Karpas-422 (cell line): ENCODE measurements at regions not wholly inside any gene's neighbourhood (a gene's known extent, or its start where the extent isn't known, plus 50 kb on each side); places are given as distances from the start of the nearest gene placed in this dataset.

Experiments
- DNase-seq: peaks from one replicate; pipeline ENCODE4 v3.0.0-alpha.2; 2015
- H2AFZ ChIP-seq: fragments of 200-600 bp; sonication (generic); 2 replicates; pipeline ENCODE4 v1.6.1; 2014; ENCODE audit warnings: antibody characterized with exemption, low read length, mixed read lengths
- H3K27ac ChIP-seq: fragments of 200-600 bp; sonication (generic); 2 replicates; pipeline ENCODE4 v1.5.1; 2014; ENCODE audit warnings: mild to moderate bottlenecking, low read length, moderate library complexity
- H3K27me3 ChIP-seq: fragments of 200-600 bp; sonication (generic); 2 replicates; pipeline ENCODE4 v1.6.1; 2014; ENCODE audit warnings: low read length, mixed read lengths
- H3K36me3 ChIP-seq: fragments of 200-600 bp; sonication (generic); 2 replicates; pipeline ENCODE4 v1.6.1; 2014; ENCODE audit warnings: low read length, mixed read lengths; ENCODE audit not compliant: insufficient read depth
- H3K4me1 ChIP-seq: fragments of 200-600 bp; sonication (generic); 2 replicates; pipeline ENCODE4 v1.6.1; 2014; ENCODE audit warnings: mild to moderate bottlenecking, low read length, mixed read lengths
- H3K4me2 ChIP-seq: fragments of 200-600 bp; sonication (generic); 2 replicates; pipeline ENCODE4 v1.6.1; 2014; ENCODE audit warnings: low read length, low read depth, mild to moderate bottlenecking; ENCODE audit not compliant: poor library complexity, severe bottlenecking
- H3K4me3 ChIP-seq: fragments of 200-600 bp; sonication (generic); 2 replicates; pipeline ENCODE4 v1.5.1; 2014; ENCODE audit warnings: mild to moderate bottlenecking, antibody characterized with exemption, low read length, mixed read lengths
- H3K79me2 ChIP-seq: fragments of 200-600 bp; sonication (generic); 2 replicates; pipeline ENCODE4 v1.6.1; 2014; ENCODE audit warnings: mild to moderate bottlenecking, low read length, mixed read lengths
- H3K9ac ChIP-seq: fragments of 200-600 bp; sonication (generic); 2 replicates; pipeline ENCODE4 v1.6.0; 2014; ENCODE audit warnings: low read length
- H3K9me2 ChIP-seq: fragments of 200-600 bp; sonication (generic), shearing (Covaris generic); replicated peaks from 2 replicates; pipeline ENCODE4 v1.6.0; 2014; ENCODE audit warnings: mild to moderate bottlenecking, low read length, moderate library complexity; ENCODE audit not compliant: insufficient read depth
- H3K9me3 ChIP-seq: fragments of 300-700, 200-600 bp; sonication (generic); 2 replicates; pipeline ENCODE4 v1.6.1; 2014; ENCODE audit warnings: low read length, mixed read lengths
- H4K20me1 ChIP-seq: fragments of 200-600 bp; sonication (generic); 2 replicates; pipeline ENCODE4 v1.6.1; 2014; ENCODE audit warnings: mild to moderate bottlenecking, antibody characterized with exemption, low read length, low read depth; ENCODE audit not compliant: insufficient read depth

DNA sequence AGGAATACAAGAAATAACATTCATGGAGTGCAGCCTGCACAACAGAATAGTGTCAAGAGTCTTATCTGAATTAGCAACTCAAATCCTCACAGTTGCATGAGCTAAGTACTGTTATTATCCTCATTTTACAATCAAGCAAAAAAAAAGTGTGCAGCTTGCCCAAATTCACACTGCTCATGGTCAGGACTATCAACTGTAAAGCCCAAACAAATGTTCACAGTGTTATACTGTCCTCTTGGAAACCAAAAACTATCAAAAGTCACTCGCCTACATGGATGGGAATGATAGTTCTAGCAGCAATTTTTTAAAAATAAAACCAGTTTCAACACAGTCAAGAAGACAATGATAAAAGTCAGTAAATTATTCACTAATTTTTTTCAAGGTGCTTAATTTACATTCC is 114.6 kb upstream of the HSF2 start:
- Histone ChIP-seq H3K36me3 (no peaks in the 10 kb centered on the region), H3K27me3 (no peaks in the 10 kb centered on the region), H3K4me3 (no peak overlapping the region), H3K4me2 (no peak overlapping the region), H3K27ac (no peak overlapping the region), H3K79me2 (no peaks in the 10 kb centered on the region), H4K20me1 (no peaks in the 10 kb centered on the region), H2AFZ (no peak overlapping the region), H3K9ac (no peak overlapping the region), H3K4me1 (no peaks in the 10 kb centered on the region), H3K9me2 (no peaks in the 10 kb centered on the region; the same call in 1 of the 2 replicates), H3K9me3 (no peaks in the 10 kb centered on the region)
- no peak for DNase-seq

DNA sequence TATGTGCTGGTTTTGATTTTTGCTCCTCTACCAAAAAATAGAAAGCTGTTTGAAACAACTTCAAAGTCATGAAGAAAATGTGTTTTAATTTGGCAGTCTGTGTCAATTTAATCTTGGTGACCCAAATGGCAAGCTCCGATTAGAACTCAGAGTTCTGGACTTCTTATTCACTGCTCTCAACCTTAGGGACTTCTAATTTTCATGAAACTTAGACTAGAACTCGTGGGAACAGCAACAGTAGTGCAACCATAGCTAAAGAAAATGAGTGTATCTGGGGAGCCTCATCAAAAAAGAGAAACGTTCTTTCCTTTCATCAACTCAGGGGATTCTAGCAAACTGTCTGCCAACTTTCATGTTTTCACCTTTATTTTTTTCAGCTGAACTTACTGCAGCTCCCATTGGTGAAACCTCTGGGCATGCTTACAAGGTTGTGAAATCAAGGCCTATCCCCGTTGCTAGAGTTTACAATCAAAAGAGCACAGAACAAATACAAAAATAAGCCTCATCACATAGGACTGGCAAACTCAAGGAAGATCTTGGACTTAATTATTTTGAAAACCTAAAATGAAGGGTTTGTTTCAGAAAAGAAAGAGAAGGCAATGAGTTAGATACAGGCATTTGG is 114.0 kb upstream of the HSF2 start:
- Histone ChIP-seq H3K4me1 (no peaks in the 10 kb centered on the region), H3K4me3 (no peak overlapping the region), H3K27me3 (no peaks in the 10 kb centered on the region), H2AFZ (no peak overlapping the region), H3K9me2 (no peaks in the 10 kb centered on the region; the same call in 1 of the 2 replicates), H3K9ac (no peak overlapping the region), H3K36me3 (no peaks in the 10 kb centered on the region), H3K9me3 (no peaks in the 10 kb centered on the region), H3K4me2 (no peak overlapping the region), H3K27ac (no peak overlapping the region), H4K20me1 (no peaks in the 10 kb centered on the region), H3K79me2 (no peaks in the 10 kb centered on the region)
- no peak for DNase-seq

DNA sequence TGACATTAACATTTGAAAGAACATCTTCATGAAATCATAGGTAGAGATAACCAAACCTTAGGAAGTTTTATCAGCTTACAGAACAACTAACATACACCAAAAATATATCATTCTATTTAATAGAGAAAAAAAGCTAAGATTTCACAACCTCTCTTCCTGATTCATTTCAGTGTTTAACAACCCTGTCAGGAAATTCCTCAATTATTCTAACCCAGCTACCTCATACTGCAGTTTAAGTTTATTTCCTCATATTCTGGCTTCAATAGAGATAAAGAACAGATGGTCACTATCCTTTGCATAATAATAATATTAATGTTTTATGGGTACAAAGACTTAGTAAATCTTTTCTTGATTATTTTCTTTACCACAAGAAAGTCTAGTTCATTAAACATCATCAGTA is 112.9 kb upstream of the HSF2 start:
- Histone ChIP-seq H3K27me3 (no peaks in the 10 kb centered on the region), H3K27ac (no peak overlapping the region), H3K4me3 (no peak overlapping the region), H2AFZ (no peak overlapping the region), H3K4me1 (no peaks in the 10 kb centered on the region), H3K9me3 (no peaks in the 10 kb centered on the region), H3K36me3 (no peaks in the 10 kb centered on the region), H3K79me2 (no peaks in the 10 kb centered on the region), H3K4me2 (no peak overlapping the region), H4K20me1 (no peaks in the 10 kb centered on the region), H3K9me2 (no peaks in the 10 kb centered on the region; the same call in 1 of the 2 replicates), H3K9ac (no peak overlapping the region)
- DNase-seq = no peak

DNA sequence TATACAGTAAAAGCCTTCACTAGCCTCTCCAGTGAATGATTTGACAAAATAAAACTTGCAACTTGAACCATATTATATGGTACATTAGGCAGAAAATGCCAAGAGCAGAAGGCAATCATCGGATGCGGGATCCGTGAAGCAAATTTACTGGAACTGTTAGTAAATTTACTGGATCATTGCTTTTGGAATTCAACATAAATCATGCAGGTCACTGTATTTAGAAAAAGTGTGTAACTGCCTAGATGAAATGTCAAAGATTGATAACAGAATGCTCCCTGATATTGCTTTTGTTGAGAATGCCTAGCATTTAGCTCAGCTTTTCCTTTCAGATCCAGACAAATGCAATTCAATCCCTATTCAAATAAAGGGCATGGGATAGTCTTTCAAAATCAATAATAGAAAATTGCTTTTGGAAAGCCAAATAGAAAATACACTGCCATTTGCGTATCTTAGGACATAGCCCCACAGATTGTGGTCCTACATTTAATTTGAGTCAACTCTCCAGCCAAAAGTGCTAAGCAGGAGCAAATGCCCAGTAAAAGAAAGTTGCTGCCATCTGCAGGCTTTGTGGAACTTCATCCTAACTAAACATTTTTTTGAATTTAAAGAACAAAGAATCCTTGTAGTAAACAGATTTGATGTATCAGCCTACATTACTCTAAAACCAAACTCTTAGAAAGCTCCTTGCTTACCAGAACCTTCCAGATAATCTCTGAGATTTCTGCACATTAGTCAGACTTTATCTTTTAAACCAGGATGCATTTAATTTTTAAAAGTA is 109.5 kb upstream of the HSF2 start:
- Histone ChIP-seq H2AFZ (no peak overlapping the region), H3K36me3 (no peaks in the 10 kb centered on the region), H3K9me3 (no peaks in the 10 kb centered on the region), H4K20me1 (no peaks in the 10 kb centered on the region), H3K4me3 (no peak overlapping the region), H3K27me3 (no peaks in the 10 kb centered on the region), H3K9ac (no peak overlapping the region), H3K79me2 (no peaks in the 10 kb centered on the region), H3K4me2 (no peak overlapping the region), H3K27ac (no peak overlapping the region), H3K9me2 (no peaks in the 10 kb centered on the region), H3K4me1 (no peaks in the 10 kb centered on the region)
- DNase-seq = no peak

DNA sequence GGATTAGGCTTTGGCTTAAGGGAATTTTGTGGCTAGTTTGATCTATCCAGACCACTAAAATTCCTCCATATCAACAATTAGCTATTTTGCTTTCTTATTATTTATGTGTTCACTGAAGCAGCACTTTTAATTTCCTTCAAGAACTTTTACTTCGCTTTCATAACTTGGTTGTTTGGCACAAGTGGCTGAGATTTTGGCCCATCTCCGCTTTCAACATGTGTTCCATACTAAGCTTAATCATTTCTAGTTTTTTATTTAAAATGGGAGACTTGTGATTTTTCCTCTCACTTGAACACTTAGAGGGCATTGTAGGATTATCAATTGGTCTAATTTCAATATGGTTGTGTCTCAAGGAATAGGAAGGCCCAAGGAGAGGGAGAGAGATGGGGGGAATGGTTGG is 102.4 kb upstream of the HSF2 start:
- Histone ChIP-seq H3K27me3 (no peaks in the 10 kb centered on the region; the same call in 1 of the 2 replicates), H3K36me3 (no peaks in the 10 kb centered on the region), H2AFZ (no peak overlapping the region), H3K79me2 (no peaks in the 10 kb centered on the region), H3K9me3 (no peaks in the 10 kb centered on the region), H3K4me3 (no peak overlapping the region), H3K9ac (no peak overlapping the region), H3K9me2 (no peaks in the 10 kb centered on the region), H4K20me1 (no peaks in the 10 kb centered on the region), H3K4me2 (no peak overlapping the region), H3K4me1 (no peaks in the 10 kb centered on the region), H3K27ac (no peak overlapping the region)
- DNase-seq = no peak

DNA sequence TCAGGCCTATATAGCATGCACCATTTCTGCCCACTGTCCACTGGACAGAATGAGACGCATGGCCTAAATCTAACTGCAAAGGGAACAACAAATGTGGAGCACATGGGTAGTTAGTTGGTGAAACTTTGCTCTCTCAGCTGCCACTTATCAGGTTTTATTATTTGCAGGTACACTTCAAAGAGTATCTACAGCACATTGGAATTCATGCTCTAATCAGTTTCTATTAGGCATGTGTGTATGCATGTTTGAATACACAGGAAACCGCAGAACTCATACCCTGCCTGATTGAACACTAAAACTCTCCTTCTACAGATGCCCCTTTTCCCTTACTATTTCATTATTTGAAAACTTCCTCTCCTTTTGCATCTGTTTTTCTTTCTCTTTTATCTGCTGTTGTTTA is 97.4 kb upstream of the HSF2 start:
- H3K9me3 ChIP-seq = no peaks in the 10 kb centered on the region
- no peaks in the 10 kb centered on the region for H3K9me2 ChIP-seq
- H4K20me1 ChIP-seq = no peaks in the 10 kb centered on the region
- H3K27ac ChIP-seq = no peak overlapping the region
- no peaks in the 10 kb centered on the region for H3K36me3 ChIP-seq
- H3K4me3 ChIP-seq = no peak overlapping the region
- H3K4me2 ChIP-seq = no peak overlapping the region
- H3K79me2 ChIP-seq = no peaks in the 10 kb centered on the region
- H3K27me3 ChIP-seq = no peaks in the 10 kb centered on the region
- no peak overlapping the region for H3K9ac ChIP-seq
- no peaks in the 10 kb centered on the region for H3K4me1 ChIP-seq
- DNase-seq = no peak
- H2AFZ ChIP-seq = no peak overlapping the region

DNA sequence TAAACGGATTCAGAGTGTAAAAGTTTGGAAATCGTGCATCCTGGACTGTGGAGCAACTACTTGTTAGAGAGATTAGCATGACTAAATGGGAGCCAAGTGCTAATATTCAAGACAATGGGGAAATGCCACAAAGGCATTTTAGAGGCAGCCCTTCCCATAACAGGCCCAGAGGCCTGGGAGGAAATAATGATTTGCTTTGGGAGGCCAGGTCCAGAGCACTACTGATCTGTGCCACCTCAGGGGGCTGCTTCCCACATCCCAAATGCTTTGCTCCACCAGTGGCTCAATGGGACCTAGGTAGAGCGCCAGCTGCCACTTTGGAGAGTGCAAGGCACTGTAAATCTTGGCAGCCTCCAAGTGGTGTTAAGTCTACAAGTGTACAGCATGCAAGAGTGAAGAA is 91.9 kb upstream of the HSF2 start:
- Histone ChIP-seq H3K4me2 (no peak overlapping the region), H3K9me3 (no peaks in the 10 kb centered on the region), H3K4me3 (no peak overlapping the region), H3K79me2 (no peaks in the 10 kb centered on the region), H3K4me1 (no peaks in the 10 kb centered on the region), H3K9ac (no peak overlapping the region), H3K27ac (no peak overlapping the region), H2AFZ (no peak overlapping the region), H3K36me3 (no peaks in the 10 kb centered on the region), H4K20me1 (no peaks in the 10 kb centered on the region), H3K9me2 (no peaks in the 10 kb centered on the region), H3K27me3 (no peaks in the 10 kb centered on the region)
- DNase-seq = no peak

DNA sequence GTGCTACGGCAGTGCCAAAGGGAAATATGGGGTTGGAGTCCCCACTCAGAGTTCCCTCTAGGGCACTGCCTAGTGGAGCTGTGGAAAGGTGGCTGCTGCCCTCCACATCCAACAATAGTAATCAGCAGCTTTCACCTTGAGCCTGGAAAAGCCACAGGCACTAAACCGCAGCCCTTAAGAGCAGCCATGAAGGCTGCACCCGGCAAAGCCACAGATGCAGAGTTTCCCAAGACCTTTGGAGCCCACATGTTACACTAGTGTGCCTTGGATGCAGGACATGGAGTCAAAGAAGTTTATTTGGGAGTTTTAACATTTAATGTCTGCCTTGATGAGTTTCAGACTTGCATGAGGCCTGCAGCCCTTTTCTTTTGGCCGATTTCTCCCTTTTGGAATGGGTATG is 91.4 kb upstream of the HSF2 start:
- no peaks in the 10 kb centered on the region for H3K79me2 ChIP-seq
- no peak for DNase-seq
- H3K36me3 ChIP-seq = no peaks in the 10 kb centered on the region
- H3K4me3 ChIP-seq = no peak overlapping the region
- no peak overlapping the region for H3K27ac ChIP-seq
- H2AFZ ChIP-seq = no peak overlapping the region
- H3K4me2 ChIP-seq = no peak overlapping the region
- H3K9me2 ChIP-seq = no peaks in the 10 kb centered on the region
- H3K9ac ChIP-seq = no peak overlapping the region
- no peaks in the 10 kb centered on the region for H4K20me1 ChIP-seq
- H3K9me3 ChIP-seq = no peaks in the 10 kb centered on the region
- H3K4me1 ChIP-seq = no peaks in the 10 kb centered on the region
- no peaks in the 10 kb centered on the region for H3K27me3 ChIP-seq
